ENCODE measurements at regions not wholly inside any gene's neighbourhood (a gene's known extent, or its start where the extent isn't known, plus 50 kb on each side); places are given as distances from the start of the nearest gene placed in this dataset.
A peak's percentile ranks its signal among the peaks of the same experiment; 100 is the strongest.
"Not testable (repeated sequence)": the region's sequence is repeated elsewhere in the genome, so short reads cannot be mapped to it uniquely, and the experiment has no call there.

DNA sequence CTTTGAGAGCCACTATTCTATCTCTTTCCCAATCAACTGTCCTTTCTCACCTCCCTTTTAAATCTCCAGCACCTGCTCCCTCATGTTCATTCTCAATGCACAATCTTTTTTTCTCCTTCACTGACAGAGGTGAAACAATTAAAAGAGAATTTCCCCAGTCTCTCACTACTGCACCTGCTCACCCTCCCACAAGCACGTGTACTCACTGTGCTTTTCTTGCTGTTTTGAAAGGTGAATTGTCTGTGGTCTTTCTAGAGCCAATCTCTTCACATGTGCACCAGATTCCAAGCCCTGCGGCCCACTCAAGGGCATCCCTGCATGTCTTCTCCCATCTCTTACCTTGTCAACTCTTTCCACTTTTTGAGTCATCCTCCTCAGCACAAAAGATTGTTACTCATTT lies 95.8 kb downstream of the SPDYE17 start:
- not testable (repeated sequence) for H3K4me1 Mint-ChIP-seq; ATAC-seq; H3K36me3 Mint-ChIP-seq (ENCODE audit: low read depth); H3K9me3 ChIP-seq (ENCODE audit: control insufficient read depth, low read length, poor library complexity, severe bottlenecking); H3K27ac Mint-ChIP-seq; DNase-seq; H3K4me3 Mint-ChIP-seq
- H3K27me3 Mint-ChIP-seq = peaks cover 35% of the 10 kb centered on the region

GRCh38 chr7:76934711-76935110 lies 97.5 kb downstream of the SPDYE17 start:
- DNase-seq; H3K36me3 Mint-ChIP-seq (ENCODE audit: low read depth); H3K4me3 Mint-ChIP-seq; H3K4me1 Mint-ChIP-seq; H3K9me3 ChIP-seq (ENCODE audit: control insufficient read depth, low read length, poor library complexity, severe bottlenecking); H3K27ac Mint-ChIP-seq; ATAC-seq: not testable (repeated sequence)
- H3K27me3 Mint-ChIP-seq = peaks cover 37% of the 10 kb centered on the region

DNA sequence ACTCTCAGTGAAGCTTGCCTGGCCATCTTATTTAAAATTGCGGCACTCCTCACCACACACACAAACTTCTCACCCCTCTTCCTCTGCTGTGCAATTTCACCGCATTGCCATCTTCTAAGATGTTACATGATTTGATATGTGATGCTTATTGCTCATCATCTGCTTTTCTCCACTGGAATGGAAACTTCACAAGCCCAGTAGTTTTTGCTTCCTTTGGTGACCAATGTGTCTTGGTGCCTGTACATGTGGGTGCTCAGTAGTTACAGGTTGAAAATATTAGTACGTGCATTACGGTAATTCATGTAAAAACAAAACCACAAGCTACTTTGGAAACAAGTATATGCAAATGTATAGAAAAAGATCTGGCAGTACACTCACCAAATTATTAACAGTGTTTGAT lies 99.2 kb downstream of the SPDYE17 start:
- not testable (repeated sequence) for DNase-seq; H3K36me3 Mint-ChIP-seq (ENCODE audit: low read depth); H3K4me3 Mint-ChIP-seq; H3K27ac Mint-ChIP-seq; H3K9me3 ChIP-seq (ENCODE audit: control insufficient read depth, low read length, poor library complexity, severe bottlenecking); ATAC-seq; H3K4me1 Mint-ChIP-seq
- peaks cover 42% of the 10 kb centered on the region for H3K27me3 Mint-ChIP-seq

GRCh38 chr7:76931441-76931840 lies 100.7 kb downstream of the SPDYE17 start:
- not testable (repeated sequence) for ATAC-seq, H3K27ac Mint-ChIP-seq, DNase-seq

GRCh38 chr7:76930416-76930815 lies 101.7 kb downstream of the SPDYE17 start:
- not testable (repeated sequence) for H3K4me3 Mint-ChIP-seq; DNase-seq; H3K36me3 Mint-ChIP-seq (ENCODE audit: low read depth); H3K27ac Mint-ChIP-seq; H3K9me3 ChIP-seq (ENCODE audit: control insufficient read depth, low read length, poor library complexity, severe bottlenecking); ATAC-seq; H3K4me1 Mint-ChIP-seq
- H3K27me3 Mint-ChIP-seq = peaks cover 29% of the 10 kb centered on the region

More at GRCh38 chr7:76931441-76931840, 100.7 kb downstream of the SPDYE17 start:
- not testable (repeated sequence) for H3K36me3 Mint-ChIP-seq (ENCODE audit: low read depth); H3K4me3 Mint-ChIP-seq; H3K9me3 ChIP-seq (ENCODE audit: control insufficient read depth, low read length, poor library complexity, severe bottlenecking); H3K4me1 Mint-ChIP-seq
- peaks cover 32% of the 10 kb centered on the region for H3K27me3 Mint-ChIP-seq

- not testable (repeated sequence) for H3K27ac Mint-ChIP-seq; DNase-seq; ATAC-seq; H3K4me1 Mint-ChIP-seq; H3K36me3 Mint-ChIP-seq (ENCODE audit: low read depth); H3K4me3 Mint-ChIP-seq; H3K9me3 ChIP-seq (ENCODE audit: control insufficient read depth, low read length, poor library complexity, severe bottlenecking)
- peaks cover 25% of the 10 kb centered on the region for H3K27me3 Mint-ChIP-seq
These were observed 103.4 kb downstream of the SPDYE17 start for GRCh38 chr7:76928751-76929150.

DNA sequence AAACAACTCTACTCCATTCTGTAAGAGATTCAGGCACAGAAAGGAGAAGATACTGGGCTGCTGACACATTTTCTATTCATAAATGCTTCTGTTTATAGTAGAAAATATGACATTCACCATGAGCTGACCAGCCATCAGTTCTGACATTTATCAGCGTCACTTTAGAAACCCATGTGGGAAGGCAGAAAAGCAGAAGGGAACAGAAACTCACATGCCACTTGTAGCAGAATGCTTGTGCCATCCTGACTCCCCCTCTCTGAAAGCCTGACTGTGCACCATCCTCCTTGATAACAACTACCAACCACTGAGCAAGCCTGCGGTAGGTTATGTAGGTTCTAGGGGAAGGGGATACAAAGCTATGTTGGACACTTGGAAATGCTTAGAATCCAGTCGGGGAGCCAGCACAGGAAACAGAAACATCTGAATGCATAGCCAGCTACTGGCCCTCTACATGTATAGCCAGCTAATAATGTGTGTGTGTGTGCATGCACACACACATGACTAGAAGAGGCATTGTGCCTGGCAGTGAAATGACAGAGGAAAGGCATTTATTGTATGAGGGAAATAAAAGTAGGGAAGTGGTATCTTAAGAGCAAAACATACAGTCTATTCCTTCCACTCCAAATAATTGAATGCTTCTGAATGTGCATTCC lies 104.3 kb downstream of the SPDYE17 start:
- H3K9me3 ChIP-seq (ENCODE audit: control insufficient read depth, low read length, poor library complexity, severe bottlenecking); H3K27ac Mint-ChIP-seq; H3K36me3 Mint-ChIP-seq (ENCODE audit: low read depth); ATAC-seq; H3K4me3 Mint-ChIP-seq; DNase-seq; H3K4me1 Mint-ChIP-seq: not testable (repeated sequence)
- peaks cover 25% of the 10 kb centered on the region for H3K27me3 Mint-ChIP-seq

DNA sequence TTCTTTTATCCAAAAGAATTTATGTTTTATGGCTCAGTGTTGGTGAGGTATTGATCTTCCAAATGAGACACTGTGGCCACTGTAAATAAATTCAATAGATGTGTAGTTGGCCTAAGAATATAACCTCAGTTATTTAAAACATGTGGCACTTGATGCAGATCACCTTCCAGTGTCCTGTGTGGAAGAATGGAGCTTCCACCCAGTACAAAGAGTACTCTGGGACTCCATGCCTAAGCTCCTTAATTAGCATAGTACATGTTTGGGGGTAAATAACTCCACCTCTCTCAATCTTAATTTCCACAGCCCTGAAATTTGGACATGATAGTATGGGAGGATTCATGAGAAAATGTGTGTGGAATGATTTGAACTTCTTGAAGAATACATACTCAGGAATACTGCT lies 105.7 kb downstream of the SPDYE17 start:
- H3K9me3 ChIP-seq (ENCODE audit: control insufficient read depth, low read length, poor library complexity, severe bottlenecking); DNase-seq: not testable (repeated sequence)

GRCh38 chr7:76924756-76925155 lies 107.4 kb downstream of the SPDYE17 start:
- not testable (repeated sequence) for H3K4me1 Mint-ChIP-seq; H3K36me3 Mint-ChIP-seq (ENCODE audit: low read depth); H3K4me3 Mint-ChIP-seq; H3K27ac Mint-ChIP-seq; H3K9me3 ChIP-seq (ENCODE audit: control insufficient read depth, low read length, poor library complexity, severe bottlenecking); DNase-seq; ATAC-seq
- peaks cover 27% of the 10 kb centered on the region for H3K27me3 Mint-ChIP-seq

More for the DNA sequence above, 105.7 kb downstream of the SPDYE17 start:
- peaks cover 31% of the 10 kb centered on the region for H3K27me3 Mint-ChIP-seq
- not testable (repeated sequence) for H3K27ac Mint-ChIP-seq; H3K4me1 Mint-ChIP-seq; H3K36me3 Mint-ChIP-seq (ENCODE audit: low read depth); ATAC-seq; H3K4me3 Mint-ChIP-seq

DNA sequence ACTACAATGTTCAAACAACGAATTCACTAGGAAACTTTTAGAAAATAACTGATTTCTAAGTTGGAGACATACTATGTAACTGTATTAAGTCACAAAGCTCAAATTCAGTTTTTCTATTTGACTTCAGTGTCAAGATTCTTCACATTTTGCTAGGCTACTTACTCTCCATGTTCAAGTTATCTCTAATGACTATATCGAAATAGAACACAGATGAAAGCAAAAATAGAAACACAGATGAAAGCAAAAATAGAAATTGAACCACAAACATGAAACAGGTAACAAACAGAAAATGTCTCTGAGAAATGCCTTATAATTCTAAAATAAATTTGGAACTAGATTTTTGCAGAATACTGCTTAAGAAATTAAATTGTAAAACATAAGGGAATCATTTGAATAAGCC lies 113.5 kb downstream of the SPDYE17 start:
- ATAC-seq; H3K36me3 Mint-ChIP-seq (ENCODE audit: low read depth); H3K4me1 Mint-ChIP-seq; H3K27ac Mint-ChIP-seq; H3K9me3 ChIP-seq (ENCODE audit: control insufficient read depth, low read length, poor library complexity, severe bottlenecking); DNase-seq; H3K4me3 Mint-ChIP-seq: not testable (repeated sequence)
- H3K27me3 Mint-ChIP-seq = peaks cover 11% of the 10 kb centered on the region

DNA sequence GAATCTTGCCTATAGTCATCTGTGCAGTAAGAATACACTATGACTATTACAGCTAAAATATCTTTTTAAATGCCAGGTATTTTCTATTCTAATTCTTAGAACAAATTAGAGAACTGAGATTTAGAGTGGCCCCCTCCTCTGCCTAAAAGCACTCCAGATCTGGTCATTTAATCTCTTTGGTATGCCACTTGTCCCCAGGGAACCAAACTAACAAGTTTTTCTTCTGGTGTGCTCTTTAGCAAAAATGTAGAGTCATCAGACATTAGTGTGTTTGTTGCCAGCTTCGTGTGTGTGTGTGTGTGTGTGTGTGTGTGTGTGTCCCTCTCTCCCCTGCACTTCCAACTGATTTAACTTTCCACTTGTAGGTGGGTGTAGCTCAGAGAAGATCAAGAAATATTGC lies 117.8 kb downstream of the SPDYE17 start:
- not testable (repeated sequence) for H3K9me3 ChIP-seq (ENCODE audit: control insufficient read depth, low read length, poor library complexity, severe bottlenecking); DNase-seq; H3K4me3 Mint-ChIP-seq; H3K36me3 Mint-ChIP-seq (ENCODE audit: low read depth); ATAC-seq; H3K27me3 Mint-ChIP-seq; H3K4me1 Mint-ChIP-seq; H3K27ac Mint-ChIP-seq

DNA sequence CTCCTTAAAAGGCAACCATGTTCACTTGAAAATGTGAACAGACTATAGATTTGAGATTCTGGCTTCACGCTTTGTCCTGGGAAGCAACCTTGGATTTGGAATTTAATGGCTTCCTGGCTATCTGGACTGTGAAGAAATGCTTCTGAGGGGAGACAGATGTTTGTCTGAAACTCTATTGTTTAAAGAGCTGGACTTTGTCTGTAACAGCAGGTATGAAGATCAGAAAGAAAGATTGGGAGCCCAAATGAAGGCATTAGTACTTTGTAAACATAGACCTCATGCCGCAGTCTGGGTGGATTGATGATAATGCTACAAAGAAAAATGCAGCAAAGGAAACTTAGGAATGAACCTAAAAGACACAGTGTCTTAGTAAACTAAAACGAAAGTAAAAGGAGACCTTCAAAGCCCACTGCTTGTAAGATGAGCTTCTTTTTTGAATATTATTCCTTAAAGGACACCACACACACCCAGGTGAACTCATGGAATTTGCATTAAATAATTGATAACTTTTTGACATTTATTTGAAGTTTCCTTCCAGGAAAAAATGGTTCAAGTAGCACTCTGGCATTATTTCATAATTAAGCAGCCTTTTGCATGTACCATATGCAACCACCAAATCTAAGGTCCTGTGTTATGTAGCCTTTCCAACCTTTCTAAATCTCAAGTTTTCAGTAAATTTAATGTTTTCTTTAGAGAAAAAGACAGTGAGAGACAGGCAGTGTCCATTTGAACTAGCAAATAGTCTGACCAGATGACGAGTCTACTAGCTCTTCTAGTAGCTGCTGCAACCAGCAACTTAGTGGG lies 119.9 kb downstream of the SPDYE17 start:
- H3K36me3 Mint-ChIP-seq (ENCODE audit: low read depth); H3K4me1 Mint-ChIP-seq; DNase-seq; H3K9me3 ChIP-seq (ENCODE audit: control insufficient read depth, low read length, poor library complexity, severe bottlenecking); ATAC-seq; H3K27me3 Mint-ChIP-seq; H3K27ac Mint-ChIP-seq: not testable (repeated sequence)
- H3K4me3 Mint-ChIP-seq = peak overlapping the region; percentile 76

DNA sequence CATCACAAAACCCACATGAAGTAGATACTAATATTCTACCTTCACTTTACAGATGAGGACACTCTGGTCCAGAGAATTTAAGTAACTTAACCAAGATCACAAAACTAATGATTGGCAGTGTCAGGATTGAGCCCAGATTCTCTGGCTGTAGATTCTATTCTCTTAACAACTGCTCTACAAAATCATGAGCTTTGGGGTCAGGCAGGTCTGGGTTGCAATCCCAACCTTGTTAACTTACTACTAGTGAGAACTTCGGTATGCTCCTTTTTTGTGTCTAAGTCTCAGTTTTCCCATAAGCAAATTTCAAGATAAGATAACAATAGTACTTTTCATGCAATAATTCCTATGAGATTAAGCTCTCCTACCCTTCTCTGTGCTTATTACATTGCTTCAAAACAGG lies 127.5 kb downstream of the SPDYE17 start:
- not testable (repeated sequence) for DNase-seq; H3K4me1 Mint-ChIP-seq; H3K27me3 Mint-ChIP-seq; H3K4me3 Mint-ChIP-seq; ATAC-seq; H3K9me3 ChIP-seq (ENCODE audit: control insufficient read depth, low read length, poor library complexity, severe bottlenecking); H3K27ac Mint-ChIP-seq; H3K36me3 Mint-ChIP-seq (ENCODE audit: low read depth)
